Stimulated activated CD4-positive, alpha-beta T cell treated with anti-CD3 and anti-CD28 coated beads, Interleukin-15, amount 100 ng/mL, for 48 hours (primary cell): ENCODE measurements at regions not wholly inside any gene's neighbourhood (a gene's known extent, or its start where the extent isn't known, plus 50 kb on each side); places are given as distances from the start of the nearest gene placed in this dataset.

Source experiments
- DNase-seq, 2 donors: peaks; one replicate each; pipeline ENCODE4 v3.0.0-alpha.2; 2020; ENCODE audit warnings: low read depth in 2 of 2

GRCh38 chr1:88284666-88285366, 399.3 kb upstream of the PKN2 start:
- no peak for DNase-seq

DNA sequence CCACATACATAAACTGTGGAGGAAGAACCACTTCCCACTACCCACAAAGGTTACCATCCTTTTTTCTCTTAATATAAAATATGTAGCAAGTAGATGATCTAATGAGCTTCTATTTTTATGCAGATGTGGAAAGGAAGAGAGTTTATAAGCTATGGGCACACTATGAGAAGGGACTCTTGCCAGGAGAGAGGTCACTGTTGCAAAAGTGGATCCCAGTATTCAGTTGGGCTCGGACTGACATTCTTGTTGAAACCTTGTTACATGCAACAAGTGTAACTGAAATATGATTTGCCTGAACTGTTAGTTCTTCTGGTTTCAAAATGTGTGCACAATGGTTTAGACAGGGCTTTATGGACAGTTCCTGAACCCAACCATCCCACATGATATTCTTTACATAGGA, 397.4 kb upstream of the PKN2 start:
- no peak for DNase-seq

GRCh38 chr1:88288571-88288970, 395.5 kb upstream of the PKN2 start:
- no peak for DNase-seq

GRCh38 chr1:88289401-88290102, 394.5 kb upstream of the PKN2 start:
- DNase-seq, result no peak

GRCh38 chr1:88291611-88292354, 392.3 kb upstream of the PKN2 start:
- DNase-seq, result no peak

GRCh38 chr1:88293691-88294190, 390.3 kb upstream of the PKN2 start:
- no peak for DNase-seq

DNA sequence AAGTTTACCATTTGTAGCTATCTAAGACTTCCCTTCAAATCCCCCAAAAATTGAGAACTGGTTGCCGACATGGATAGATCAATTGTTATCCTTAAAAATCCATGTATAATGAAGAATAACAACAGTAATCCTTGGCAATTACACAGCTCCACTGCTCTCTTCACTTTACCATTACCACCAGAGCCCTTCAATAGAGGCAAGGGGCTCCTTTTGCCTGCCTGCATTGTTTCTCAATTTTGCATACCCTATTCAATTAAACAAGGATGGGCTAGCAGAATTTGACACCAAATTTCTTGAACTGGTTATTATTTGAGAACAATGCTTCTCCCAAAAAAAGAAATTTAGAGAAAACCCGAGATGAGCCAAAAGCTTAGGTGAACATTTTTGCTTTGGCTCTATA, 387.8 kb upstream of the PKN2 start:
- DNase-seq, result no peak

DNA sequence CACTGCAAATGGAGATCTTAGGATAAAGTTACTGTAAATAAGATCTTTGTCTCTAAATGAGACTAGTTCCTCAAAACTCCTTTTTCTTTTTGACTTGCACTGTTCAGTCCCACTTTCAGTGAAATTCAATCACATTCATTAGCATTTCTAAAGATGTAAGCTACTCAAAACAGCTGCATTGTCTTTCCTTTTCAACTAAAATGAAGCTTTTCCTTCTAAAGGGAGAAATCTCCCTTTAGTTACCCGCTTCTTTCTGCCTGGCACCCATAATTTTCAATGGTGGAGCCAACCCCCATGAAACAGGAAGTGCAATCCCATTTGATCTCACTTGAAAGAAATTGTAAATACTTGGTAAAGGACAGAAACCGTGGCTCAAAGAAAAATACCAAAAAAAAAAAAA, 387.4 kb upstream of the PKN2 start:
- DNase-seq, result no peak

- no peak for DNase-seq
Observed at GRCh38 chr1:88298506-88298905, 385.6 kb upstream of the PKN2 start.

- DNase-seq, result no peak
Observed at GRCh38 chr1:88300752-88301263, 383.3 kb upstream of the PKN2 start.

- no peak for DNase-seq
Observed at GRCh38 chr1:88302843-88303486, 381.1 kb upstream of the PKN2 start.

GRCh38 chr1:88311265-88311664, 372.8 kb upstream of the PKN2 start:
- no peak for DNase-seq

DNA sequence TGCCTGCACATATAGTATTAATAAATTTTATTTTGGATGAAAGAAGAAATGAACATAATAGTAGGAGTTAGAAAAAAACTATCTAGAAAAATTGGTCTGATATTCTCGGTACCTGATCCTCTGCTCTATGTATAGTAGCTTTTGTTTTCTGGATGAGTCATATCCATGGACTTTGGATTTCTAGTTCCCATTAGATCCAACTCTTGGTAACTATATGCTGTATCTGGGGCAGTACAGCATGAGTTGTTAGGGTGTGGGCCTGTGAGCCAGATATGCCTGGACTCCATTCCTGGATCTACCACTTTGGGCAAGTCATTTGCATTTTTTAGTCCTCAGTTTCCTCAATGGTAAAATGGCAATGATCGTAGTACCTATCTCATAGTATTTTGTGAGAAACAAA, 372.2 kb upstream of the PKN2 start:
- no peak for DNase-seq

GRCh38 chr1:88317396-88317795, 366.7 kb upstream of the PKN2 start:
- no peak for DNase-seq

GRCh38 chr1:88318740-88319139, 365.3 kb upstream of the PKN2 start:
- DNase-seq, result no peak

- DNase-seq, result no peak
Observed at GRCh38 chr1:88320291-88320690, 363.8 kb upstream of the PKN2 start.

DNA sequence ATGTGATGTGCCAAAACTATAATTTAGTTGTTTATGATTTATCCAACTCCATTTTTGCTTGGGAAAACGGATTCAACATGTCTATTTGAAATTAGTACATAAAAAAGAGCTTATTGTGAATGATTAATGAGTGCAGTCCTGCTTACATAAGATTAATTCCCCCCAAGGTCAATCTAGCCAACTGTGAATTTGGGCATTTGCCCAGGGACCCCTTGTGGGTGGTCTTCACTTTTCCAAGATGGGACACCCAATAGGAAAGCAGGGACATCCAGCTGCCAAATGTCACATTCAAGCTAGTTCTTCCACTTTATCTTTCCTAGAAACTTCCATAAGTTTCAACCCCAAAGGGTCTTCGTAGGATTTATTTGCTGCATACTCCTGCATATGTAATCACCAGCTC, 362.4 kb upstream of the PKN2 start:
- no peak for DNase-seq

- DNase-seq, result no peak
Observed at GRCh38 chr1:88324899-88325298, 359.2 kb upstream of the PKN2 start.

DNA sequence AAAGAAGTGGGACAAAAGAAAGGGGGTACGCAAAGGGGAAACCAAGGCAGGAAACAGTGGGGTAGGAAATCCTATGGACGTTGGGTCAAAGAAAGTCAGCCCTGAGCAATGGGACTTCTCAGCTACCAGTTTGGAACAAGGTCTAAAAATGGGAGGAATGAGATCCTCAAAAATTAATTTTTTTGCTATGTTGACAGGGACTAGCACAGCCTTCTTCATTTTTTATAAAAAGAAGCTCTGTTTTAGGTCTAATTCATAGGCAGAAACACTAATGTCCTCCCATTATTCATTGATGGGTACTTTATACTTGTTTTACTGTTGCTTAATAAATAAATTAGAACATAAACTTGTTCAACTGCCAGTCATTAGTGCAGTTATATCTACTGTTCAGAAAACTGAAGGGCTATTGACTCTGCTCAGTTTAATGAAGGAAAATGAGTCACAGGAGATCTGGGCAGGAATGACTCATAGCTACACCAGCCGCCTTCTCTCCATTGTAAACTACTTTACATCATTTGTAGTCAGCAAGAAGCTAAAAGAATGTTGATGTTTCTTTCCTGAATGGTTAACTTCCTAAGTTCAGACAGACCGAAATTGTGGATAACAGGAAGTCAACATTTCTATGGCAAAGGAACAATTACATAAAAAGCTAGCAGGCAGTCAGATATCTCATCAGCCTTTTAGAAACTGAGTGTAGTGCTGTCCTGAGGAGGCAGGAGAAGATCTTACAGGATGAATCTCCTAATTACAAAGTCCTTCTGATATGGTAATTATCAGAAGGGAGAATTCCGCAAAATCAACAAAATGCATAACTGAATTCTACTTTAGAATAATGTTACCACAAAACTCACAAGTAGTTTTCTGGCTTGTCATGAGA, 356.4 kb upstream of the PKN2 start:
- no peak for DNase-seq

DNA sequence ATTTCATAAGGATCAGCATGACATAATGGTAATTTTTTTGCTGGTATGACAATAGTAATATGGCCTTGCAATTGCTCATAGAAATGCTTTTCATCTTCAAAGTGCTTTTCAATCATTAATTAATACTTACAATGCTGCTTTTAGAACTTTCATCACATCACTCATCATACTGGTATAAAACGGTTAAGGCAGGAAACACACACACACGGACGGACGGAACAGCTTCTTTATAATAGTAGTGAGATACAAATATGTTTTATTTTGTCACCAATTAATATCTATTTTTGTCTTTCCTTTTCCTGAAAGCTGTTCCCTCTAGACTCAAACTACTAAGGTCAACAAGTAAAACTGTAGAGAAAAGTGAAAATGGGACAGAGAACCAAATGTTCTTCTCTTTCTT, 353.9 kb upstream of the PKN2 start:
- DNase-seq, result no peak

DNA sequence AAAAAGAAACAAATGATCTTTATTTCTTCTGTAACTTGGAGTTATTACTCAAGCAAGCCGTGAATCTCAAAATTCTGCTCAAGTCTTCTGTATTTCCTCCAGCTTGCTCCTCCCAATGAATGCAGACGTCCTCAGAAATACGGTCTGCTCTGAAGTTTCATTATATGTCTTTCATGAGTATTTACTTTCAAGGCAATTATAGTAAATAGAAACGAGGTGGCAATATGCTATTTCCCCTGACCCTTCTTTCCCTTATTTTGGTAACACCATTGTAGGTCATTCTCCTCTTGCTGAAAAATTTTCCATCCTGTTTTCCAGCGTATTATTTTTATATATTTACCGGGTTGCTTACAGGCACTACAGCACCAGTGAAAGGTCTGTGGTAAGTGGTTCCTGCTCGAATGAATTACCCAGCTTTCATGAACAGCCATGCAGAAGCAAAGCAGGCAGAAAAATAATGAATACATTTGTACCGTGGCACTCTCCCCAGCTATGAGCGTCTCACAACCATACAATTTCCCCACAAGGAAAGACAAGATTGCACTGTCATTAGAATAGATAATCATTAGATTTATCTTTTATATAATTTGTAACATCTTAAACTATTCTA, 350.9 kb upstream of the PKN2 start:
- DNase-seq, result no peak
